Kidney epithelial cell (primary cell): ENCODE measurements at regions not wholly inside any gene's neighbourhood (a gene's known extent, or its start where the extent isn't known, plus 50 kb on each side); places are given as distances from the start of the nearest gene placed in this dataset.

ENCODE experiments used
- DNase-seq: peaks from one replicate; pipeline ENCODE4 v3.0.0-alpha.2; 2010; ENCODE audit warnings: low read depth
- H3K27me3 ChIP-seq: 2 replicates; pipeline ENCODE4 v1.6.0; 2011; ENCODE audit warnings: low read length; ENCODE audit not compliant: control insufficient read depth, insufficient read depth
- H3K36me3 ChIP-seq: 2 replicates; pipeline ENCODE4 v1.5.1; 2011; ENCODE audit warnings: low read length; ENCODE audit not compliant: control insufficient read depth, insufficient read depth
- H3K4me3 ChIP-seq: 2 replicates; pipeline ENCODE4 v1.5.1; 2011; ENCODE audit warnings: low read depth, mild to moderate bottlenecking, control low read depth, low read length
- CTCF ChIP-seq: IDR thresholded peaks from 2 replicates; pipeline ENCODE4 v1.5.1; 2011; ENCODE audit warnings: mild to moderate bottlenecking, moderate library complexity, low read length, control low read depth, inconsistent platforms; ENCODE audit not compliant: insufficient read depth, poor library complexity, severe bottlenecking

GRCh38 chr11:37500425-37500824, 902.4 kb upstream of the RAG2 start:
- no peak for DNase-seq

GRCh38 chr11:37497326-37497725, 899.3 kb upstream of the RAG2 start:
- H3K27me3 ChIP-seq: no peaks in the 10 kb centered on the region
- no peak overlapping the region for H3K4me3 ChIP-seq
- DNase-seq: no peak
- no peaks in the 10 kb centered on the region for H3K36me3 ChIP-seq
- no peak for TF ChIP-seq CTCF

More at GRCh38 chr11:37500425-37500824, 902.4 kb upstream of the RAG2 start:
- Histone ChIP-seq H3K4me3 (no peak overlapping the region), H3K36me3 (no peaks in the 10 kb centered on the region), H3K27me3 (no peaks in the 10 kb centered on the region)
- no peak for TF ChIP-seq CTCF

- TF ChIP-seq CTCF: no peak
Observed at GRCh38 chr11:37496201-37496600, 898.2 kb upstream of the RAG2 start.

GRCh38 chr11:37484298-37484697, 886.3 kb upstream of the RAG2 start:
- no peak for DNase-seq
- no peak for TF ChIP-seq CTCF
- no peak overlapping the region for H3K4me3 ChIP-seq
- no peaks in the 10 kb centered on the region for H3K36me3 ChIP-seq
- H3K27me3 ChIP-seq: no peaks in the 10 kb centered on the region

More at GRCh38 chr11:37496201-37496600, 898.2 kb upstream of the RAG2 start:
- Histone ChIP-seq H3K36me3 (no peaks in the 10 kb centered on the region), H3K27me3 (no peaks in the 10 kb centered on the region), H3K4me3 (no peak overlapping the region)
- no peak for DNase-seq

- no peak overlapping the region for H3K4me3 ChIP-seq
- DNase-seq: no peak
- no peak for TF ChIP-seq CTCF
- no peaks in the 10 kb centered on the region for H3K27me3 ChIP-seq
- H3K36me3 ChIP-seq: no peaks in the 10 kb centered on the region
Observed at GRCh38 chr11:37483761-37484160, 885.7 kb upstream of the RAG2 start.

- no peak overlapping the region for H3K4me3 ChIP-seq
Observed at GRCh38 chr11:37474889-37475288, 876.9 kb upstream of the RAG2 start.

More at GRCh38 chr11:37474889-37475288, 876.9 kb upstream of the RAG2 start:
- Histone ChIP-seq H3K36me3 (no peaks in the 10 kb centered on the region), H3K27me3 (no peaks in the 10 kb centered on the region)
- TF ChIP-seq CTCF: no peak
- no peak for DNase-seq
